PFSK-1 (cell line): ENCODE measurements at regions not wholly inside any gene's neighbourhood (a gene's known extent, or its start where the extent isn't known, plus 50 kb on each side); places are given as distances from the start of the nearest gene placed in this dataset.

Experiments
- FOXP2 ChIP-seq: optimal IDR thresholded peaks from 2 replicates; pipeline ENCODE3; 2011; ENCODE audit warnings: borderline replicate concordance, control low read depth, inconsistent platforms; ENCODE audit not compliant: insufficient read depth; ENCODE audit errors: extremely low read length, extremely low read depth
- POLR2AphosphoS5 ChIP-seq: IDR thresholded peaks from 2 replicates; pipeline ENCODE4 v1.6.1; 2012; ENCODE audit warnings: low read depth, mild to moderate bottlenecking, control low read depth, low read length, moderate library complexity
- REST ChIP-seq, 2 experiments: IDR thresholded peaks; 2 replicates each; pipeline versions ENCODE4 v1.6.1 to v1.8.0; 2011 to 2012; ENCODE audit warnings: low read depth in 2 of 2, low read length in 2 of 2, control low read depth in 1 of 2, inconsistent platforms in 1 of 2, mild to moderate bottlenecking in 1 of 2, moderate library complexity in 1 of 2; ENCODE audit not compliant: insufficient read depth in 1 of 2
- SIN3A ChIP-seq: IDR thresholded peaks from 2 replicates; pipeline ENCODE4 v1.6.1; 2012; ENCODE audit warnings: mild to moderate bottlenecking, low read length, moderate library complexity, borderline replicate concordance; ENCODE audit not compliant: insufficient read depth
- TAF1 ChIP-seq: IDR thresholded peaks from 2 replicates; pipeline ENCODE4 v1.6.1; 2012; ENCODE audit warnings: low read length, control low read depth, borderline replicate concordance; ENCODE audit not compliant: insufficient read depth

- no peak for TF ChIP-seq FOXP2
- TF ChIP-seq REST (IDR thresholded peaks at IDR 0.05; ENCODE audit: insufficient read depth in 1 of 2, low read depth in 2 of 2, low read length in 2 of 2), result no peak
- no peak for TF ChIP-seq TAF1
- TF ChIP-seq POLR2AphosphoS5, result no peak
- TF ChIP-seq SIN3A, result no peak
These were observed 193.1 kb upstream of the FAR2 start for GRCh38 chr12:28955931-28956330.

GRCh38 chr12:28958553-28959195 lies 190.4 kb upstream of the FAR2 start:
- TF ChIP-seq TAF1 (no peak), SIN3A (no peak), REST (IDR thresholded peaks at IDR 0.05; ENCODE audit: insufficient read depth in 1 of 2, low read depth in 2 of 2, low read length in 2 of 2) (no peak)

- no peak for TF ChIP-seq FOXP2
- no peak for TF ChIP-seq POLR2AphosphoS5
- no peak for TF ChIP-seq REST (IDR thresholded peaks at IDR 0.05; ENCODE audit: insufficient read depth in 1 of 2, low read depth in 2 of 2, low read length in 2 of 2)
- TF ChIP-seq SIN3A, result no peak
- TF ChIP-seq TAF1, result no peak
These were observed 187.1 kb upstream of the FAR2 start for GRCh38 chr12:28961948-28962384.

- TF ChIP-seq FOXP2, result no peak
- no peak for TF ChIP-seq POLR2AphosphoS5
- no peak for TF ChIP-seq REST (IDR thresholded peaks at IDR 0.05; ENCODE audit: insufficient read depth in 1 of 2, low read depth in 2 of 2, low read length in 2 of 2)
- TF ChIP-seq TAF1, result no peak
- no peak for TF ChIP-seq SIN3A
These were observed 185.5 kb upstream of the FAR2 start for GRCh38 chr12:28963554-28963953.
